HUES48 (cell line): ENCODE measurements at regions not wholly inside any gene's neighbourhood (a gene's known extent, or its start where the extent isn't known, plus 50 kb on each side); places are given as distances from the start of the nearest gene placed in this dataset.

Experiments
- H3K27ac ChIP-seq: one replicate; pipeline ENCODE4 v1.7.0; 2013; ENCODE audit warnings: low read depth, low read length, inconsistent platforms
- H3K27me3 ChIP-seq: 2 replicates; pipeline ENCODE4 v1.6.1; 2013; ENCODE audit warnings: mild to moderate bottlenecking, low read length; ENCODE audit not compliant: control insufficient read depth, insufficient read depth
- H3K36me3 ChIP-seq: 2 replicates; pipeline ENCODE4 v1.6.1; 2013; ENCODE audit warnings: low read length; ENCODE audit not compliant: control insufficient read depth, insufficient read depth
- H3K4me1 ChIP-seq: 2 replicates; pipeline ENCODE4 v1.6.1; 2013; ENCODE audit warnings: mild to moderate bottlenecking, low read length; ENCODE audit not compliant: control insufficient read depth, insufficient read depth
- H3K4me3 ChIP-seq: 2 replicates; pipeline ENCODE4 v1.5.1; 2013; ENCODE audit warnings: mild to moderate bottlenecking, low read depth, low read length
- H3K9ac ChIP-seq: 2 replicates; pipeline ENCODE4 v1.6.1; 2013; ENCODE audit warnings: mild to moderate bottlenecking, low read depth, low read length, moderate library complexity
- H3K9me3 ChIP-seq: 2 replicates; pipeline ENCODE4 v1.6.1; 2013; ENCODE audit warnings: low read length; ENCODE audit not compliant: control insufficient read depth, insufficient read depth

DNA sequence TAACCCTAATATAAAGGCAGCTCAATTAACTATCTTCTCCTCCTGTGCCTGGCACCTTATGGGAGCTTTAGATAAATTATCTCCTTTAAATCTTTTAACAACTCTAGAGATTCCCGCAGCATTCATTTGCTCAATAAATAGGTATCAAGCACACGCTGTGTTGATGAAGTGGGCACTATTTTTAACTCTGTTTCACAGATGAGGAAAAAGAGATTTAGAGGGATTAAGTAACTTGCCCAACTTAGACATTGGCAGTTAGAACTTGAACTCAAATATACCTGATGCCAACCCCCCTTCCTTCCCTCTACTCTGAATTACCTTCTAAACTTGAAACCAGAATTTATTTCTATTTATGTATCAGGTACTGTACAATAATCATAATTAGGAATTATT lies 112.4 kb downstream of the SH3TC2 start:
- H3K27ac ChIP-seq: no peak overlapping the region
- H3K27me3 ChIP-seq: no peaks in the 10 kb centered on the region
- no peaks in the 10 kb centered on the region for H3K9me3 ChIP-seq
- peaks cover 14% of the 10 kb centered on the region for H3K4me1 ChIP-seq
- H3K4me3 ChIP-seq: no peak overlapping the region
- H3K9ac ChIP-seq: no peak overlapping the region
- no peaks in the 10 kb centered on the region for H3K36me3 ChIP-seq

DNA sequence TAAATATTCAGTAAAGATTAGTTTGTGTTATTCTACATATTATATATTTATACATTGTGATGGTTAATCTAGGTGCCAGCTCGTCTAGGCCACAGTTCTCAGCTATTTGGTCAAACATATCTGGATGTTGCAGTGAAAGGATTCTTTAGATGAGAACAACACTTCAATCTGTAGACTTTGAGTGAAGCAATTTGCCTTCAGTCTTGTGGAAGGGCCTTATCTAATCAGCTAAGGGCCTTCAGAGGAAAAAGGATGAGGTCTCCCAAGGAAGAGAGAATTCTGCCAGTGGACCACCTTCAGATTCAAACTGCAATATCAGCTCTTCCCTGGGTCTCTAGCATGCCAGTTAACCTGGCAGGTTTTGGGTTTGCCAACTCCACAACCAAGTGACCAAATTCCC lies 112.0 kb downstream of the SH3TC2 start:
- no peaks in the 10 kb centered on the region for H3K36me3 ChIP-seq
- H3K4me3 ChIP-seq: no peak overlapping the region
- H3K27me3 ChIP-seq: no peaks in the 10 kb centered on the region
- H3K9ac ChIP-seq: no peak overlapping the region
- no peak overlapping the region for H3K27ac ChIP-seq
- H3K4me1 ChIP-seq: peaks cover 14% of the 10 kb centered on the region
- no peaks in the 10 kb centered on the region for H3K9me3 ChIP-seq

DNA sequence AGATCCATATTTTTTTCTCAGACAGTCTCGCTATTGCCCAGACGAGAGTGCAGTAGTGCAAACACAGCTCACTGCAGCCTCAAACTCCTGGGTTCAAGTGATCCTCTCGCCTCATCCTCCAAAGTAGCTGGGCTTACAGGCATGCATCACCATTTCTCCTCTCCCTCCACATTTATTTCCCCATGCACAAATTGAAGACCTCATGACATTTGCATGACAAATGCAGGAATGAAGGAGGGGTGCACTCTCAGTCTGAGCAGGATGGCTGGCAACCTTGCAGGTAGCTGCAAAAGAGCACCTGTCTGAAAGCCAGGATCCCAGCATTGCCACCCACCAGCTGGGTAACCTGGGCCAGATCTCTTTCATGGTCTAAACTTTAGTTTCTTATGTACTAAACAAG lies 111.2 kb downstream of the SH3TC2 start:
- Histone ChIP-seq H3K9ac (no peak overlapping the region), H3K4me3 (no peak overlapping the region), H3K4me1 (peaks cover 18% of the 10 kb centered on the region), H3K9me3 (no peaks in the 10 kb centered on the region), H3K27ac (no peak overlapping the region), H3K36me3 (no peaks in the 10 kb centered on the region), H3K27me3 (no peaks in the 10 kb centered on the region)

DNA sequence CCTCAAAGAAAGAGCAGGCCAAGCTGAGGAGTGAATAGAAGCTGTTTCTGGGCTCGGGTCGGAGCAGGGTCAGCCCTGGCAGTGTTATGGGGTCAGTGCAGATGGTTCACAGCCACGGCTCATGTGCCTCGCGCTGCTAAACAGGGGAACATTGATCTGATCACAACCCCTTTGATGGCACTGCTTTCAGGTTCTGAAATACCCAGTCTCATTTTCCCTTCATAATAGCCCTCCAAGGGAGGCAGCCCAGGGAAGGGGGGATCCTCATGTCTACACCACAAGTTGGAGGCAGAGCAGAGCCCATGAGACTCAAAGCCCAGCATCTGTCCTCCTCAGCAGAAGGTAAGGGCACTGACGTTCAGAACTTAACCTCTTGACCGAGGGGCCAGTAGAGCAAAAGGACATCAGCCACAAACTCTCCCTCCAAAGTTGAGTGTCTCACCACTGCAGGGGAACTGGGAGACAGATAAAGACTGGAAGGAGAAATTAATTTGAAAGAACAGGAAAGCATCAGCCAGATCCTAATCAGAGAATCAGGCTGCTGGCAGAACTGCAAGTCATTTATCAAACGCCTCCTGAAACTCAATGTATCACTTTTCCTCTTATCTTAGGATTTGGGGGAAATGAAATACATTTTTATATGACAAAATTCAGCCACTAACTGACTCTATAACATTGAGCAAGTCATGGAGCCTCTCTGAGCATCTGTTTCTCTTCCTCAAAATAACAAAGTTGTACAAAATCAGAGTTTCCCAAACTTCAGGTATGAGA lies 110.6 kb downstream of the SH3TC2 start:
- H3K9ac ChIP-seq: no peak overlapping the region
- H3K9me3 ChIP-seq: no peaks in the 10 kb centered on the region
- no peak overlapping the region for H3K27ac ChIP-seq
- peaks cover 25% of the 10 kb centered on the region for H3K4me1 ChIP-seq
- H3K27me3 ChIP-seq: no peaks in the 10 kb centered on the region
- no peaks in the 10 kb centered on the region for H3K36me3 ChIP-seq
- H3K4me3 ChIP-seq: no peak overlapping the region

DNA sequence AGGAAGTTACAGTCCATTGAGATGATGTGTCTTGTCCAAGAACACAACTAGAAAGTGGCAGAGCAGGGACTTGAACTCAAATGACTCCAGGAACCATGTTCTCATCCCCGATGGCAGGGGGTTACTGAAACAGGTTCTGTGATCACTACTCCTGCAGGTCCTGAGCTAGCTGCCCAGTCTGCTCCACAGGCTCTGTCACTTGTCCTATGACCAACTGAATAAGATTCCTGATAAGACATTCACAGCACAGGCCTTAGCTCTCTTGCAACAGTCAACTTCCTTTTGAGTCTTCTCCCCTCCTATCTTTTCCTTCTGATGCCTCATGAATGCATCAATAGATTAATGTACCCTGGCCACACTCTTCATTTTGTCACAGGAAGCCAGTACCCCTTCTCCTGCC lies 109.2 kb downstream of the SH3TC2 start:
- H3K4me1 ChIP-seq: peaks cover 28% of the 10 kb centered on the region
- no peaks in the 10 kb centered on the region for H3K36me3 ChIP-seq
- H3K4me3 ChIP-seq: no peak overlapping the region
- no peak overlapping the region for H3K27ac ChIP-seq
- no peaks in the 10 kb centered on the region for H3K9me3 ChIP-seq
- no peaks in the 10 kb centered on the region for H3K27me3 ChIP-seq
- no peak overlapping the region for H3K9ac ChIP-seq
